GM18502 (cell line): ENCODE measurements at regions not wholly inside any gene's neighbourhood (a gene's known extent, or its start where the extent isn't known, plus 50 kb on each side); places are given as distances from the start of the nearest gene placed in this dataset.

Experiments
- ATAC-seq: cut with Tn5 transposase; IDR thresholded peaks from one replicate; pipeline ENCODE4 v1.9.1; 2021; ENCODE audit warnings: mild to moderate bottlenecking; ENCODE audit not compliant: unreplicated experiment, poor library complexity

- ATAC-seq: no peak
Measured at GRCh38 chr21:41597227-41597626, 89.3 kb upstream of the TMPRSS2 start.

GRCh38 chr21:41596241-41596925, 88.4 kb upstream of the TMPRSS2 start:
- no peak for ATAC-seq

GRCh38 chr21:41594268-41594667, 86.3 kb upstream of the TMPRSS2 start:
- ATAC-seq: no peak

DNA sequence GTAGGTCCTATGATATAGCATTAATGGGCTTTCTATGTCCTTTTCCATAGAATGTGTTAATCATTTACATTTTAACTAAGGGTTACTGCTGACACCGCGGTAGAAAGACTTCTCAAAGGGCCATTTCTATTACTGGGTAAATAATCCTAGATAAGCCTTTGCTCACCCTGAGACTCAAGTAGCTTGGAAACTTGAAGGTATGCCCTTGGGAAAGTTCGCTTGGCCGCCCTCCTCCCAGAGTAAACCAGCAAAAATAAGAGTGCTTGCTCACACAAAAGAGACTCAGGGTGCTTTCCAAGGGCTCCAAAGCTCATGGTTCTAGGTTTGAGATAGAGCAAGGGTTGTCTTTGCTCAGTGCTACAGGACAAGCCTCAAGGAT, 85.8 kb upstream of the TMPRSS2 start:
- ATAC-seq: no peak

- ATAC-seq: no peak
Measured at GRCh38 chr21:41593051-41593759, 85.2 kb upstream of the TMPRSS2 start.

- ATAC-seq: no peak
Measured at GRCh38 chr21:41589620-41590175, 81.7 kb upstream of the TMPRSS2 start.

DNA sequence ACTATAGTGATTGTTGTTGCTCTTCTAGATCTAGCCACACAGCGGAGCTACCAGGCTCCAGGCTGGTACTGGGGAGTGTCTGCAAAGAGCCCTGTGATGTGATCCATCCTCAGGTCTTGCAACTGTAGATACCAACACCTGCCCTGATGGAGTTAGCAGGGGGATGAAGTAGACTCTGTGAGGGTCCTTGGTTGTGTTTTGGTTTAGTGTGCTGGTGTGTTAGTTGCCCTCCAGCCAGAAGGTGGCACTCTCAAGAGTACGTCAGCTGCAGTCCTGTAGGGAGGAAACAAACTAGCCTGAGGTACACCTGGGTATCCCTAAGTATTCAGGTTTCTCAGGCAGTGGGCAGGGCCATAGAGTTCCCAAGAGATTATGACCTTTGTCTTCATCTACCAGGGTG, 81.2 kb upstream of the TMPRSS2 start:
- ATAC-seq: no peak

GRCh38 chr21:41585199-41585994, 77.4 kb upstream of the TMPRSS2 start:
- ATAC-seq: no peak

DNA sequence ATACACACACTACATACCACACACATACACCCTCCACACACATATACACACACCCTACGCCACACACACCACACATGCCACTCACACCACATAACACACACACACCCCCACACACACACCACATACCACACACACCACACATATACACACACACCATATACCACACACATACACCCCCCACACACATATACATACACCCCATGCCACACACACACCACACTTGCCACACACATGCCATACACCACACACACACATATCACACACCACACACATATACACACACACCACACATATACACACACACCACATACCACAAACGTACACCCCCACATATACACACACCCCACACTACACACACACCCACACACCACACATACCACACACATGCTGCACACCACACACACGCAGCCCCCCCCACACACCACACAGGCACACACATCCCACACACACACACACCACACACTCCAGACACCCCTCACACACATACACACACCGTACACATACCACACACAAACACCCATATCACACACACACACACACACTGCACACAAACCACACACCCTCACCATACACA, 76.7 kb upstream of the TMPRSS2 start:
- no peak for ATAC-seq

GRCh38 chr21:41583274-41583790, 75.4 kb upstream of the TMPRSS2 start:
- no peak for ATAC-seq

DNA sequence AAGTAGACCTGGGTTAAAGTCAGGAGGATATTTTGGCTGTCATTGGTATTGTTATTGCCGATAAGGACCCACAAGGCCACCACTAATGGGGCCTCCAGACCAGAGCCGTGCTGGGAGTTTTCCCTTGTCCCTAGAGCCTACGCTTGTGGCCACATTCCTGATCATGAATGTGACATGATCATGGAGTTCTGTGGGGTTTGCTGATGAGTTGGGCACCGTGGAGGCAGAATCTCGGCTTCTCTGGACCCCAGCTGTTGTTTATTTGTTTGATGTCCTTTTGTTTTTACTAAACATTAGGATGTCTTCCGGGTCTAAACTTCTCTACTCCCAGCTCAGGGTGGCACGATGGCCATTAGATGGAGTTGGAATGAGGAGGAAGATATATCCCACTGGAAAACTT, 74.9 kb upstream of the TMPRSS2 start:
- ATAC-seq: no peak

DNA sequence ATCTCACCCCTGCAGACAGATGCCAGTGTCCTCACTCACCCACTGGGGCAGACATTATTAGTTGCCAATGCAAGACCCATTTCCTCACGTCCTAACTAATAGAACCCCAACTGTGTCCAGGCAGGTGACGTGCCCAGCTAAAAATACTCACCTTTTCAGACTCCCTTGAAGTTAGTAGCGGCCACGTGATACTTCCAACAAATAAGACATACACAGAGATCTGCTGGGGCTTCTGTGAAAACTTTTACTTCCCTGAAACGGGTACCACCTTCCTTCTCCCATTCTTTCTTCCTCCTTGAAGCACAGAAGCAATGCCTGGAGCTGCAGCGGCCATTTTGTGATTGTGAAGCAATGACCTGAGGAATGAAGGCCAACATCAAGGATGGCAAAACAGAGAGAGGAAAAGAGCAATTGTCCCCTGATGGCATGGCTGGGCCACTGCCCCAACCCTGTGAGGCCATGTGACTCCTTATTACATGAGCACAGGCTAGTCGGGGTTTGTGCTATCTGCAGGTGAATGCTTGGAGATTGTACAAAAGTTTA, 74.4 kb upstream of the TMPRSS2 start:
- ATAC-seq: no peak

GRCh38 chr21:41581592-41582228, 73.8 kb upstream of the TMPRSS2 start:
- no peak for ATAC-seq

- no peak for ATAC-seq
Measured at GRCh38 chr21:41580758-41581554, 73.0 kb upstream of the TMPRSS2 start.

DNA sequence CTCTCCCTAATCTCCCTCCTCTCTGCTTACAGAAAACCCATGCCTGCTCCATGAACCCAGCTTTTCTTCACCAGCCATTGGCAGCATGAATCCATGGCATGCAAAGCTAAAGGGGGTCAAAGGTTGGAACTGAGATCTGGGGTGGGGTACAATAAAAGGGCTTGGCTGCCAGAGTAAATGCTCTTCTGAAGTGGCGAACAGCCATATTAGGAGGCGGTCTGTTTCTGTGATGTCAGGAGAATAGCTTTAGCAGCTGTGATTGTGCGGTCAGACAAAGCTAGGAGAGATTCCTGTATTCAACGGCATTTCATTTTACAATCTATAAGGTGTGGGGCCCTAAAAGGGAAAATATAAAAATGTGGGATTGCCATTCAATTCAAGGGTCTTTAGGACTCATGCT, 71.7 kb upstream of the TMPRSS2 start:
- no peak for ATAC-seq

DNA sequence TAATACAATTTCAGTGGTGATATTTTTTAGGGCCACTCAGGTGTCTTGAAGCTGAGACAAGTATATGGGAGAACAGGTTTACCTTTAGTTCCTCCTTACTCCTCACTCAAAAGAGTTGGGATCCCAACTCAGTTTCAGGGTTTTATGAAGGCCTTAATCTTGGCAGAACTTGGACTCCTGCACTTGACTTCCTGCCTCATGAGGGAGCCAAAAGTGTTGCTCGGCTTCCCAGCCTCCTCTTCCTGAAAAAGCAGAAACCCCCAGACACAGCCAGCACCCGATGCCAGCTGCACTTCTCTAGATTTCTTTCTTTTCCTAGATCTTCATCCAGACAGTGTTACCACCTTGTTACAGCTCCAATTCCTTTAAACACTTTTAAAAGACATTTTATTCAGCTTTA, 70.8 kb upstream of the TMPRSS2 start:
- no peak for ATAC-seq

DNA sequence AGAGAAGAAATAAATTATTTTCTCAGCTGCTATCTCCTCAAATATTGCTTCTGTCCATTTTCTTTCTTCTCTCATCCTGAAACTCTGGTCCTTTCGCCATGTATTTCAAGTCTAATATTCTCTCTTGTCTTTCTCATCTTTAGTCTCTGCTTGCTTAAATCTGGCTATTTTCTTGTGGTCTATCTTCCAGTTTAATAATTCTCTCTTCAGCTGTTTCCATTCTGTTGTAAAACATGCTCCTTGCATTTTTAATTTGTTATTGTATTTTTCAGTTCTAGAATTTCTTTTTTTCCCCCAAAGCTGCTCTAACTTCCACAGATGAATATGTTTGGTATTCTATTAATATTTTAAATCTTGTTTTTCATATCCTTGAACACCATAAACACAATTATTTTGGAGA, 70.1 kb upstream of the TMPRSS2 start:
- ATAC-seq: no peak

GRCh38 chr21:41576013-41576615, 68.2 kb upstream of the TMPRSS2 start:
- no peak for ATAC-seq
